ENCODE measurements at regions not wholly inside any gene's neighbourhood (a gene's known extent, or its start where the extent isn't known, plus 50 kb on each side); places are given as distances from the start of the nearest gene placed in this dataset.

GRCh38 chr18:52200406-52200805 is 139.6 kb upstream of the DCC start:
- TF ChIP-seq LEF1 (IDR thresholded peaks at IDR 0.05; ENCODE audit: borderline replicate concordance) (no peak), TARDBP (IDR thresholded peaks at IDR 0.05) (no peak), NFRKB (IDR thresholded peaks at IDR 0.05) (no peak), ARNT (IDR thresholded peaks at IDR 0.05) (no peak), L3MBTL2 (conservative IDR thresholded peaks at IDR 0.05) (no peak), HDGF (IDR thresholded peaks at IDR 0.05; ENCODE audit: borderline replicate concordance) (no peak), SP1 (IDR thresholded peaks at IDR 0.05) (no peak), FOXA1 (IDR thresholded peaks at IDR 0.05) (no peak), CTBP1 (IDR thresholded peaks at IDR 0.05; ENCODE audit: borderline replicate concordance) (no peak), FOXM1 (IDR thresholded peaks at IDR 0.05; ENCODE audit: borderline replicate concordance) (no peak), ZNF384 (IDR thresholded peaks at IDR 0.05) (no peak), FOXK2 (IDR thresholded peaks at IDR 0.05) (no peak), BHLHE40 (IDR thresholded peaks at IDR 0.05; ENCODE audit: borderline replicate concordance) (no peak)
- no peak for DNase-seq (ENCODE audit: extremely low spot score)
- ChIA-PET CTCF (interaction anchor here (0.6 kb wide), 1 partner anchor 579 kb away, joined by 3 read pairs; no protein-coding TSS in a partner anchor), POLR2A (no interaction called here)

- ChIA-PET CTCF (interaction anchor here (0.6 kb wide), 1 partner anchor 580 kb away, joined by 3 read pairs; no protein-coding TSS in a partner anchor), POLR2A (no interaction called here)
- no peak for DNase-seq (ENCODE audit: extremely low spot score)
- TF ChIP-seq LEF1 (IDR thresholded peaks at IDR 0.05; ENCODE audit: borderline replicate concordance) = no peak
- TF ChIP-seq SUZ12 (IDR thresholded peaks at IDR 0.05) = no peak
- no peak for TF ChIP-seq BHLHE40 (IDR thresholded peaks at IDR 0.05; ENCODE audit: borderline replicate concordance)
- no peak for TF ChIP-seq ZNF384 (IDR thresholded peaks at IDR 0.05)
- TF ChIP-seq TARDBP (IDR thresholded peaks at IDR 0.05) = no peak
- no peak for TF ChIP-seq NFRKB (IDR thresholded peaks at IDR 0.05)
- no peak for TF ChIP-seq ARNT (IDR thresholded peaks at IDR 0.05)
- TF ChIP-seq CTBP1 (IDR thresholded peaks at IDR 0.05; ENCODE audit: borderline replicate concordance) = no peak
- TF ChIP-seq SP1 (IDR thresholded peaks at IDR 0.05) = no peak
- no peak for TF ChIP-seq FOXM1 (IDR thresholded peaks at IDR 0.05; ENCODE audit: borderline replicate concordance)
- no peak for TF ChIP-seq HDGF (IDR thresholded peaks at IDR 0.05; ENCODE audit: borderline replicate concordance)
- no peak for TF ChIP-seq FOXK2 (IDR thresholded peaks at IDR 0.05)
Observed at GRCh38 chr18:52200921-52201663, 138.9 kb upstream of the DCC start.

GRCh38 chr18:52208646-52209045 is 131.4 kb upstream of the DCC start:
- TF ChIP-seq FOXA1 (IDR thresholded peaks at IDR 0.05) (no peak), PKNOX1 (IDR thresholded peaks at IDR 0.05) (no peak), SP1 (IDR thresholded peaks at IDR 0.05) (no peak), TARDBP (IDR thresholded peaks at IDR 0.05) (no peak), ARNT (IDR thresholded peaks at IDR 0.05) (no peak)
- no peak for DNase-seq (ENCODE audit: extremely low spot score)
- POLR2A ChIA-PET = no interaction called here
- CTCF ChIA-PET = no interaction called here

GRCh38 chr18:52216109-52216508 is 123.9 kb upstream of the DCC start:
- ChIA-PET CTCF (no interaction called here), POLR2A (no interaction called here)
- no peak for TF ChIP-seq L3MBTL2 (conservative IDR thresholded peaks at IDR 0.05)
- DNase-seq (ENCODE audit: extremely low spot score) = no peak

- ChIA-PET CTCF (no interaction called here), POLR2A (no interaction called here)
- no peak for TF ChIP-seq HDGF (IDR thresholded peaks at IDR 0.05; ENCODE audit: borderline replicate concordance)
- TF ChIP-seq SUZ12 (IDR thresholded peaks at IDR 0.05) = no peak
- no peak for TF ChIP-seq ARNT (IDR thresholded peaks at IDR 0.05)
- no peak for TF ChIP-seq FOXA1 (IDR thresholded peaks at IDR 0.05)
- no peak for DNase-seq (ENCODE audit: extremely low spot score)
Observed at GRCh38 chr18:52216666-52217065, 123.3 kb upstream of the DCC start.

- ChIA-PET POLR2A (no interaction called here), CTCF (interaction anchor here (0.5 kb wide), 1 partner anchor 484 kb away, joined by 3 read pairs; no protein-coding TSS in a partner anchor)
- TF ChIP-seq SUZ12 (IDR thresholded peaks at IDR 0.05) (no peak), TARDBP (IDR thresholded peaks at IDR 0.05) (no peak), FOXA1 (IDR thresholded peaks at IDR 0.05) (no peak), FOXM1 (IDR thresholded peaks at IDR 0.05; ENCODE audit: borderline replicate concordance) (no peak), NFRKB (IDR thresholded peaks at IDR 0.05) (no peak), FOXK2 (IDR thresholded peaks at IDR 0.05) (no peak), ARNT (IDR thresholded peaks at IDR 0.05) (no peak), CTBP1 (IDR thresholded peaks at IDR 0.05; ENCODE audit: borderline replicate concordance) (no peak), HDGF (IDR thresholded peaks at IDR 0.05; ENCODE audit: borderline replicate concordance) (no peak), PKNOX1 (IDR thresholded peaks at IDR 0.05) (no peak)
- DNase-seq (ENCODE audit: extremely low spot score) = no peak
Observed at GRCh38 chr18:52219102-52219501, 120.9 kb upstream of the DCC start.

- CTCF ChIA-PET = no interaction called here
- TF ChIP-seq FOXK2 (IDR thresholded peaks at IDR 0.05) (no peak), L3MBTL2 (conservative IDR thresholded peaks at IDR 0.05) (no peak), NFRKB (IDR thresholded peaks at IDR 0.05) (no peak), ARNT (IDR thresholded peaks at IDR 0.05) (no peak), FOXM1 (IDR thresholded peaks at IDR 0.05; ENCODE audit: borderline replicate concordance) (no peak), LEF1 (IDR thresholded peaks at IDR 0.05; ENCODE audit: borderline replicate concordance) (no peak), ELF4 (IDR thresholded peaks at IDR 0.05) (no peak), ZNF384 (IDR thresholded peaks at IDR 0.05) (no peak), PKNOX1 (IDR thresholded peaks at IDR 0.05) (no peak), TARDBP (IDR thresholded peaks at IDR 0.05) (no peak), FOXA1 (IDR thresholded peaks at IDR 0.05) (no peak), SP1 (IDR thresholded peaks at IDR 0.05) (no peak), SUZ12 (IDR thresholded peaks at IDR 0.05) (no peak), BHLHE40 (IDR thresholded peaks at IDR 0.05; ENCODE audit: borderline replicate concordance) (no peak), CTBP1 (IDR thresholded peaks at IDR 0.05; ENCODE audit: borderline replicate concordance) (no peak), HDGF (IDR thresholded peaks at IDR 0.05; ENCODE audit: borderline replicate concordance) (no peak)
- POLR2A ChIA-PET = no interaction called here
- DNase-seq (ENCODE audit: extremely low spot score) = no peak
Observed at GRCh38 chr18:52220062-52220591, 119.9 kb upstream of the DCC start.
